Vagina (tissue), 2 donors: ENCODE measurements at regions not wholly inside any gene's neighbourhood (a gene's known extent, or its start where the extent isn't known, plus 50 kb on each side); places are given as distances from the start of the nearest gene placed in this dataset.

Source experiments
- POLR2A ChIP-seq, 2 donors: fragments of 450-650 bp; IDR thresholded peaks; one replicate each; pipeline ENCODE4 v1.6.1; 2017; ENCODE audit warnings: antibody characterized with exemption in 2 of 2, mild to moderate bottlenecking in 2 of 2, moderate library complexity in 2 of 2
- TF ChIP-seq, protein P1 (sequence below), 3 experiments: fragments of 450-650 bp in 2 of 3; fragments of 200-600 bp in 1 of 3; sonication (generic) in 1 of 3; IDR thresholded peaks; one replicate each; pipeline ENCODE4 v1.5.1; 2017 to 2019; ENCODE audit warnings: antibody characterized with exemption in 3 of 3, mild to moderate bottlenecking in 2 of 3, moderate library complexity in 2 of 3

DNA sequence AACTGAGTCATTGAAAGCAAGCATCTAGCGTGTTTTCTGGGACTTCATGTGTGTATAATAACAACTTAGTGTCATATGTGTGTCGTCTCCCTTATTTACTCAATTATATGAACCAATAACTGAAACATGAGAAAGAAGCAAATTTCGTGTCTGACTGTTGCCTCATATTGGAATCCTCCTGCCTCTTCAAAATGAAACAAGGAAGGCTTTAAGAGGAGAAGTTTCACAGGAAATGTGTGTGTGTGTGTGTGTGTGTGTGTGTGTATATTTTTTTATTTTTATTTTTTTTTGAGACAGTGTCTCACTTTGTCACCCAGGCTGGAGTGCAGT lies 145.8 kb upstream of the SFRP2 start:
- TF ChIP-seq, protein P1, sequence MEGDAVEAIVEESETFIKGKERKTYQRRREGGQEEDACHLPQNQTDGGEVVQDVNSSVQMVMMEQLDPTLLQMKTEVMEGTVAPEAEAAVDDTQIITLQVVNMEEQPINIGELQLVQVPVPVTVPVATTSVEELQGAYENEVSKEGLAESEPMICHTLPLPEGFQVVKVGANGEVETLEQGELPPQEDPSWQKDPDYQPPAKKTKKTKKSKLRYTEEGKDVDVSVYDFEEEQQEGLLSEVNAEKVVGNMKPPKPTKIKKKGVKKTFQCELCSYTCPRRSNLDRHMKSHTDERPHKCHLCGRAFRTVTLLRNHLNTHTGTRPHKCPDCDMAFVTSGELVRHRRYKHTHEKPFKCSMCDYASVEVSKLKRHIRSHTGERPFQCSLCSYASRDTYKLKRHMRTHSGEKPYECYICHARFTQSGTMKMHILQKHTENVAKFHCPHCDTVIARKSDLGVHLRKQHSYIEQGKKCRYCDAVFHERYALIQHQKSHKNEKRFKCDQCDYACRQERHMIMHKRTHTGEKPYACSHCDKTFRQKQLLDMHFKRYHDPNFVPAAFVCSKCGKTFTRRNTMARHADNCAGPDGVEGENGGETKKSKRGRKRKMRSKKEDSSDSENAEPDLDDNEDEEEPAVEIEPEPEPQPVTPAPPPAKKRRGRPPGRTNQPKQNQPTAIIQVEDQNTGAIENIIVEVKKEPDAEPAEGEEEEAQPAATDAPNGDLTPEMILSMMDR (IDR thresholded peaks at IDR 0.05): no peak
- no peak for TF ChIP-seq POLR2A (IDR thresholded peaks at IDR 0.05)
